GM12878 (cell line): ENCODE measurements at regions not wholly inside any gene's neighbourhood (a gene's known extent, or its start where the extent isn't known, plus 50 kb on each side); places are given as distances from the start of the nearest gene placed in this dataset.

Experiments used
- ATAC-seq: fragments of 200-7000 bp; cut with Tn5 transposase; 3 replicates; pipeline ENCODE4 v1.9.1; 2020; ENCODE audit warnings: mild to moderate bottlenecking, moderate library complexity
- BruUV-seq: library from RNA; stranded (reverse); fragments of 400-500 nt; replicated peaks from 2 replicates; lab custom pipeline; 2021; lab: Mats Ljungman, UMichigan
- CTCF ChIA-PET: fragments of 300-600 bp; sonication (Branson Sonifier 250); formaldehyde crosslinking; extraction: SDS; loops from one replicate; lab custom pipeline; 2021; ENCODE audit warnings: inconsistent platforms; lab: Yijun Ruan, JAX
- POLR2A ChIA-PET: fragments of 350-600 bp; formaldehyde crosslinking; extraction: SDS; loops from one replicate; lab custom pipeline; 2021; ENCODE audit warnings: inconsistent platforms; lab: Charles Lee
- RAD21 ChIA-PET: fragments of 300-600 bp; sonication (Branson Sonifier 250); formaldehyde crosslinking; loops from one replicate; lab custom pipeline; 2023; ENCODE audit warnings: antibody characterized with exemption; ENCODE audit not compliant: unreplicated experiment; lab: Charles Lee
- SMC1A ChIA-PET: fragments of 300-600 bp; sonication (Branson Sonifier 250); formaldehyde crosslinking; loops from one replicate; lab custom pipeline; 2023; ENCODE audit not compliant: unreplicated experiment, uncharacterized antibody; lab: Charles Lee
- DNase-seq: peaks from one replicate; pipeline ENCODE4 v3.0.0-alpha.2; 2011; ENCODE audit warnings: low read depth, low spot score
- FAIRE-seq: peaks from 3 replicates; lab custom pipeline; 2011; peaks lifted over from hg19 to GRCh38; lab: Jason Lieb, UNC
- H2AFZ ChIP-seq: 2 replicates; pipeline ENCODE4 v1.6.0; 2011; ENCODE audit warnings: low read depth, low read length, control low read depth; ENCODE audit not compliant: control insufficient read depth
- H3K27ac ChIP-seq: 2 replicates; pipeline ENCODE4 v1.5.1; 2011; ENCODE audit warnings: control low read depth; ENCODE audit not compliant: control insufficient read depth, insufficient read depth
- H3K27me3 ChIP-seq, 2 experiments: replicated peaks in 1 of 2; 2 replicates each; pipeline versions ENCODE4 v1.6.0 to v1.6.1; 2011; ENCODE audit warnings: low read length in 1 of 2; ENCODE audit not compliant: control insufficient read depth in 2 of 2, insufficient read depth in 2 of 2
- H3K36me3 ChIP-seq, 2 experiments: 2 replicates each; pipeline ENCODE4 v1.5.1; 2011; ENCODE audit warnings: low read length in 1 of 2; ENCODE audit not compliant: control insufficient read depth in 2 of 2, insufficient read depth in 2 of 2
- H3K4me1 ChIP-seq: 2 replicates; pipeline ENCODE4 v1.6.1; 2011; ENCODE audit warnings: mild to moderate bottlenecking, low read length, moderate library complexity, mixed read lengths; ENCODE audit not compliant: control insufficient read depth, insufficient read depth
- H3K4me2 ChIP-seq: 2 replicates; pipeline ENCODE4 v1.6.0; 2011; ENCODE audit warnings: control low read depth; ENCODE audit not compliant: control insufficient read depth, insufficient read depth
- H3K4me3 ChIP-seq: fragments of 200-600 bp; sonication (generic); 2 replicates; pipeline ENCODE4 v1.5.1; 2016
- H3K79me2 ChIP-seq: 2 replicates; pipeline ENCODE4 v1.6.0; 2011; ENCODE audit warnings: low read length; ENCODE audit not compliant: control insufficient read depth, insufficient read depth
- H3K9ac ChIP-seq: 2 replicates; pipeline ENCODE4 v1.8.0; 2011; ENCODE audit warnings: low read length, control low read depth, mixed read lengths; ENCODE audit not compliant: control insufficient read depth, insufficient read depth
- H3K9me3 ChIP-seq: replicated peaks from 3 replicates; pipeline ENCODE4 v1.5.1; 2011; ENCODE audit warnings: mild to moderate bottlenecking, low read length; ENCODE audit not compliant: control insufficient read depth, insufficient read depth
- H4K20me1 ChIP-seq: 2 replicates; pipeline ENCODE4 v1.6.0; 2011; ENCODE audit not compliant: control insufficient read depth, insufficient read depth
- ATF7 ChIP-seq: fragments of 450-650 bp; IDR thresholded peaks from 2 replicates; pipeline ENCODE4 v1.6.1; 2016; ENCODE audit warnings: low read depth, mild to moderate bottlenecking
- BHLHE40 ChIP-seq, 2 experiments: fragments of 450-650 bp in 1 of 2; IDR thresholded peaks; 2 replicates each; pipeline ENCODE4 v1.6.1; 2011 to 2017; ENCODE audit warnings: low read depth in 2 of 2, borderline replicate concordance in 1 of 2, improper control_type of control experiment in 1 of 2, low read length in 1 of 2, mild to moderate bottlenecking in 1 of 2
- DPF2 ChIP-seq: fragments of 450-650 bp; IDR thresholded peaks from 2 replicates; pipeline ENCODE4 v1.6.1; 2017; ENCODE audit warnings: mild to moderate bottlenecking
- MTA3 ChIP-seq: IDR thresholded peaks from 2 replicates; pipeline ENCODE4 v1.6.1; 2012; ENCODE audit warnings: low read length, inconsistent platforms, borderline replicate concordance
- POLR2AphosphoS5 ChIP-seq: IDR thresholded peaks from 2 replicates; pipeline ENCODE4 v1.6.1; 2011; ENCODE audit warnings: mild to moderate bottlenecking, low read length, inconsistent platforms
- SREBF1 ChIP-seq: IDR thresholded peaks from 2 replicates; pipeline ENCODE4 v1.6.1; 2012; ENCODE audit warnings: mild to moderate bottlenecking, low read length
- TCF12 ChIP-seq: IDR thresholded peaks from 2 replicates; pipeline ENCODE4 v1.6.1; 2011; ENCODE audit warnings: low read depth, mild to moderate bottlenecking, low read length
- WRNIP1 ChIP-seq: IDR thresholded peaks from 2 replicates; pipeline ENCODE4 v1.6.1; 2011; ENCODE audit warnings: low read depth, low read length, improper control_type of control experiment, borderline replicate concordance
- ZZZ3 ChIP-seq: IDR thresholded peaks from 2 replicates; pipeline ENCODE4 v1.6.1; 2011; ENCODE audit warnings: low read depth; ENCODE audit not compliant: control insufficient read depth, insufficient read length
- WGBS: methylation state at CpG from one replicate; pipeline ENCODE4 v1.1.6; 2016; ENCODE audit warnings: low lambda C conversion rate; ENCODE audit not compliant: insufficient replicate concordance, insufficient coverage; ENCODE audit errors: missing lambda C conversion rate; 5-methylcytosine and 5-hydroxymethylcytosine counted together
- in situ Hi-C: fragments of 300-500 bp; cut with MboI; formaldehyde crosslinking; loops from 9 replicates; pipeline ENCODE4 v1.14.3; 2018; ENCODE audit warnings: mixed read lengths
- intact Hi-C: fragments of 100-400 bp; cut with micrococcal nuclease; formaldehyde crosslinking; loops from one replicate; pipeline ENCODE4 v1.14.2; 2022; ENCODE audit not compliant: unreplicated experiment
- TF ChIP-seq, protein P1 (sequence below): fragments of 150-350 bp; IDR thresholded peaks from 2 replicates; pipeline ENCODE4 v1.6.1; 2014; ENCODE audit warnings: mild to moderate bottlenecking, low read depth, low read length
- TF ChIP-seq, protein P2 (sequence below): IDR thresholded peaks from 2 replicates; pipeline ENCODE4 v1.6.1; 2012; ENCODE audit warnings: improper control_type of control experiment, low read depth, low read length; ENCODE audit not compliant: insufficient replicate concordance
- TF ChIP-seq, protein P3 (sequence below), 3 experiments: IDR thresholded peaks in 2 of 3; conservative IDR thresholded peaks in 1 of 3; 2 replicates each; pipeline ENCODE4 v1.5.1; 2011; ENCODE audit warnings: low read depth in 3 of 3, low read length in 3 of 3, mild to moderate bottlenecking in 3 of 3, control low read depth in 2 of 3, moderate library complexity in 2 of 3, inconsistent platforms in 1 of 3, mixed read lengths in 1 of 3; ENCODE audit not compliant: control insufficient read depth in 2 of 3, insufficient read depth in 1 of 3; ENCODE audit errors: extremely low read depth in 1 of 3

DNA sequence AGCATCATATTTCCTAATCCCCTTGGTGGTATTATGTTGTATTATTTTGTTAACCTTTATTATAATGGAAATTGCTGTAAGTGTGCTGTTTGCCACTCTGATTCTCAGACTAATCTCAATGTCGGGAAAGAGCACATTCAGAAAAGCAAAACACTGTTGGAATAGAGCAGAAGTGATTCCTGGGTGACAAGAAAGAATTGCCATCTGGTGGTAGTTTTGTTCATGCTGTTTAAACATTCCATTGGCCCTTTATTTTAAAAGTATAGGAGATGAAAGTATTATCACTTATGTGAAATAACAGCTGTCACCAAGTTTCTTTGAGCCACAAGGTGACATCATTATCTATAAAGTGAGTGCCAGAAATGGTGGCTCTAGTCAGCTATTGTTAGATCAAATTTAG is 301.3 kb upstream of the SGCD start (continued):
- TF ChIP-seq, protein P1, sequence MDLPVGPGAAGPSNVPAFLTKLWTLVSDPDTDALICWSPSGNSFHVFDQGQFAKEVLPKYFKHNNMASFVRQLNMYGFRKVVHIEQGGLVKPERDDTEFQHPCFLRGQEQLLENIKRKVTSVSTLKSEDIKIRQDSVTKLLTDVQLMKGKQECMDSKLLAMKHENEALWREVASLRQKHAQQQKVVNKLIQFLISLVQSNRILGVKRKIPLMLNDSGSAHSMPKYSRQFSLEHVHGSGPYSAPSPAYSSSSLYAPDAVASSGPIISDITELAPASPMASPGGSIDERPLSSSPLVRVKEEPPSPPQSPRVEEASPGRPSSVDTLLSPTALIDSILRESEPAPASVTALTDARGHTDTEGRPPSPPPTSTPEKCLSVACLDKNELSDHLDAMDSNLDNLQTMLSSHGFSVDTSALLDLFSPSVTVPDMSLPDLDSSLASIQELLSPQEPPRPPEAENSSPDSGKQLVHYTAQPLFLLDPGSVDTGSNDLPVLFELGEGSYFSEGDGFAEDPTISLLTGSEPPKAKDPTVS, result no peak
- no peak for TF ChIP-seq POLR2AphosphoS5

DNA sequence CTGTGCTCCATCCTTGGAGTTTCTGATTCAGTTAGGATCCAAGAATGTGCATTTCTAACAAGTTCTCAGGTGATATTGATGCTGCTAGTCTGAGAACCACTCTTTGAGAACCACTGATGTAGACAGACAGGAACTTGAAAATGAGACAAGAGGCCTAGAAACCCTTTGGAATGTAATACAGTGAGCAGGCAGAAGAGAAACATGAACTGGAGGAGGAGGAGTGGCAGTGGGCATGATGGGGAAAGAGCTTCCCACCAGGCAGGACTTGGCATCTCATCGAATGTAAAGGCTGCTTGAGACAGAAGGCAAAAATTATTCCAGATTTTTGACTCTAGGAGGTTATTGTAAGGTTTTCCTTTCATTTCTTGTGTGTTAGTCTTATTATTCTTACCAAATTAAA is 295.8 kb upstream of the SGCD start:
- H3K79me2 ChIP-seq, result no peaks in the 10 kb centered on the region
- no peak overlapping the region for H2AFZ ChIP-seq
- intact Hi-C loops, result no loop called here
- RAD21 ChIA-PET, result no interaction called here
- H3K27ac ChIP-seq, result no peak overlapping the region
- H3K4me2 ChIP-seq, result no peak overlapping the region
- H3K4me1 ChIP-seq, result no peaks in the 10 kb centered on the region
- no peaks in the 10 kb centered on the region for H4K20me1 ChIP-seq
- no peaks in the 10 kb centered on the region for H3K27me3 ChIP-seq
- H3K4me3 ChIP-seq, result no peak overlapping the region
- 0% methylated on average over 1 of the region's 1 CpG for WGBS
- H3K9me3 ChIP-seq, result no peaks in the 10 kb centered on the region
- CTCF ChIA-PET, result interaction anchor here (0.7 kb wide), 1 partner anchor 88 kb away, joined by 3 read pairs; no protein-coding TSS in a partner anchor
- DNase-seq, result no peak
- in situ Hi-C loops, result no loop called here
- SMC1A ChIA-PET, result interaction anchor here (1.8 kb wide), 1 partner anchor 9 kb away, joined by 6 read pairs; no protein-coding TSS in a partner anchor
- POLR2A ChIA-PET, result no interaction called here
- no peak for FAIRE-seq
- no peaks in the 10 kb centered on the region for H3K36me3 ChIP-seq
- ATAC-seq, result no peak
- BruUV-seq, result no TSS peak
- TF ChIP-seq, protein P2, sequence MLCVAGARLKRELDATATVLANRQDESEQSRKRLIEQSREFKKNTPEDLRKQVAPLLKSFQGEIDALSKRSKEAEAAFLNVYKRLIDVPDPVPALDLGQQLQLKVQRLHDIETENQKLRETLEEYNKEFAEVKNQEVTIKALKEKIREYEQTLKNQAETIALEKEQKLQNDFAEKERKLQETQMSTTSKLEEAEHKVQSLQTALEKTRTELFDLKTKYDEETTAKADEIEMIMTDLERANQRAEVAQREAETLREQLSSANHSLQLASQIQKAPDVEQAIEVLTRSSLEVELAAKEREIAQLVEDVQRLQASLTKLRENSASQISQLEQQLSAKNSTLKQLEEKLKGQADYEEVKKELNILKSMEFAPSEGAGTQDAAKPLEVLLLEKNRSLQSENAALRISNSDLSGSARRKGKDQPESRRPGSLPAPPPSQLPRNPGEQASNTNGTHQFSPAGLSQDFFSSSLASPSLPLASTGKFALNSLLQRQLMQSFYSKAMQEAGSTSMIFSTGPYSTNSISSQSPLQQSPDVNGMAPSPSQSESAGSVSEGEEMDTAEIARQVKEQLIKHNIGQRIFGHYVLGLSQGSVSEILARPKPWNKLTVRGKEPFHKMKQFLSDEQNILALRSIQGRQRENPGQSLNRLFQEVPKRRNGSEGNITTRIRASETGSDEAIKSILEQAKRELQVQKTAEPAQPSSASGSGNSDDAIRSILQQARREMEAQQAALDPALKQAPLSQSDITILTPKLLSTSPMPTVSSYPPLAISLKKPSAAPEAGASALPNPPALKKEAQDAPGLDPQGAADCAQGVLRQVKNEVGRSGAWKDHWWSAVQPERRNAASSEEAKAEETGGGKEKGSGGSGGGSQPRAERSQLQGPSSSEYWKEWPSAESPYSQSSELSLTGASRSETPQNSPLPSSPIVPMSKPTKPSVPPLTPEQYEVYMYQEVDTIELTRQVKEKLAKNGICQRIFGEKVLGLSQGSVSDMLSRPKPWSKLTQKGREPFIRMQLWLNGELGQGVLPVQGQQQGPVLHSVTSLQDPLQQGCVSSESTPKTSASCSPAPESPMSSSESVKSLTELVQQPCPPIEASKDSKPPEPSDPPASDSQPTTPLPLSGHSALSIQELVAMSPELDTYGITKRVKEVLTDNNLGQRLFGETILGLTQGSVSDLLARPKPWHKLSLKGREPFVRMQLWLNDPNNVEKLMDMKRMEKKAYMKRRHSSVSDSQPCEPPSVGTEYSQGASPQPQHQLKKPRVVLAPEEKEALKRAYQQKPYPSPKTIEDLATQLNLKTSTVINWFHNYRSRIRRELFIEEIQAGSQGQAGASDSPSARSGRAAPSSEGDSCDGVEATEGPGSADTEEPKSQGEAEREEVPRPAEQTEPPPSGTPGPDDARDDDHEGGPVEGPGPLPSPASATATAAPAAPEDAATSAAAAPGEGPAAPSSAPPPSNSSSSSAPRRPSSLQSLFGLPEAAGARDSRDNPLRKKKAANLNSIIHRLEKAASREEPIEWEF, result no peak
- TF ChIP-seq MTA3 (no peak), WRNIP1 (no peak), ZZZ3 (no peak), DPF2 (no peak), TCF12 (no peak), ATF7 (no peak), SREBF1 (no peak), BHLHE40 (IDR thresholded peaks at IDR 0.05; ENCODE audit: borderline replicate concordance in 1 of 2, low read depth in 2 of 2, low read length in 1 of 2) (no peak)
- TF ChIP-seq, protein P3, sequence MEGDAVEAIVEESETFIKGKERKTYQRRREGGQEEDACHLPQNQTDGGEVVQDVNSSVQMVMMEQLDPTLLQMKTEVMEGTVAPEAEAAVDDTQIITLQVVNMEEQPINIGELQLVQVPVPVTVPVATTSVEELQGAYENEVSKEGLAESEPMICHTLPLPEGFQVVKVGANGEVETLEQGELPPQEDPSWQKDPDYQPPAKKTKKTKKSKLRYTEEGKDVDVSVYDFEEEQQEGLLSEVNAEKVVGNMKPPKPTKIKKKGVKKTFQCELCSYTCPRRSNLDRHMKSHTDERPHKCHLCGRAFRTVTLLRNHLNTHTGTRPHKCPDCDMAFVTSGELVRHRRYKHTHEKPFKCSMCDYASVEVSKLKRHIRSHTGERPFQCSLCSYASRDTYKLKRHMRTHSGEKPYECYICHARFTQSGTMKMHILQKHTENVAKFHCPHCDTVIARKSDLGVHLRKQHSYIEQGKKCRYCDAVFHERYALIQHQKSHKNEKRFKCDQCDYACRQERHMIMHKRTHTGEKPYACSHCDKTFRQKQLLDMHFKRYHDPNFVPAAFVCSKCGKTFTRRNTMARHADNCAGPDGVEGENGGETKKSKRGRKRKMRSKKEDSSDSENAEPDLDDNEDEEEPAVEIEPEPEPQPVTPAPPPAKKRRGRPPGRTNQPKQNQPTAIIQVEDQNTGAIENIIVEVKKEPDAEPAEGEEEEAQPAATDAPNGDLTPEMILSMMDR (IDR thresholded peaks at IDR 0.05 in 2 of 3, conservative IDR thresholded peaks at IDR 0.05 in 1 of 3; ENCODE audit: control insufficient read depth in 2 of 3, extremely low read depth in 1 of 3, insufficient read depth in 1 of 3, low read depth in 3 of 3, low read length in 3 of 3), result no peak
- H3K9ac ChIP-seq, result no peak overlapping the region
